ENCODE measurements at regions not wholly inside any gene's neighbourhood (a gene's known extent, or its start where the extent isn't known, plus 50 kb on each side); places are given as distances from the start of the nearest gene placed in this dataset.
"Not testable (repeated sequence)": the region's sequence is repeated elsewhere in the genome, so short reads cannot be mapped to it uniquely, and the experiment has no call there.

DNA sequence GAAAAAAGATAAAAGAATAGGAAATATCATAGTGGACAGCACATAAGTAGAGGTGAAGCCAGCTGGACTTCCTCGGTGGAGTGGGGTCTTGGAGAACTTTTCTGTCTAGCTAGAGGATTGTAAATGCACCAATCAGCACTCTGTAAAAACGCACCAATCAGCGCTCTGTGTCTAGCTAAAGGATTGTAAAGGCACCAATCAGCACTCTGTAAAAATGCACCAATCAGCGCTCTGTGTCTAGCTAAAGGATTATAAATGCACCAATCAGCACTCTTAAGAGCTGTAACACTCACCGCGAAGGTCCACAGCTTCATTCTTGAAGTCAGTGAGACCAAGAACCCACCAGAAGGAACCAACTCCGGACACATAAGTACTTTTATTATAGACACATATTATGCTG lies 91.8 kb upstream of the IKBKE start:
- TF ChIP-seq, protein P1, sequence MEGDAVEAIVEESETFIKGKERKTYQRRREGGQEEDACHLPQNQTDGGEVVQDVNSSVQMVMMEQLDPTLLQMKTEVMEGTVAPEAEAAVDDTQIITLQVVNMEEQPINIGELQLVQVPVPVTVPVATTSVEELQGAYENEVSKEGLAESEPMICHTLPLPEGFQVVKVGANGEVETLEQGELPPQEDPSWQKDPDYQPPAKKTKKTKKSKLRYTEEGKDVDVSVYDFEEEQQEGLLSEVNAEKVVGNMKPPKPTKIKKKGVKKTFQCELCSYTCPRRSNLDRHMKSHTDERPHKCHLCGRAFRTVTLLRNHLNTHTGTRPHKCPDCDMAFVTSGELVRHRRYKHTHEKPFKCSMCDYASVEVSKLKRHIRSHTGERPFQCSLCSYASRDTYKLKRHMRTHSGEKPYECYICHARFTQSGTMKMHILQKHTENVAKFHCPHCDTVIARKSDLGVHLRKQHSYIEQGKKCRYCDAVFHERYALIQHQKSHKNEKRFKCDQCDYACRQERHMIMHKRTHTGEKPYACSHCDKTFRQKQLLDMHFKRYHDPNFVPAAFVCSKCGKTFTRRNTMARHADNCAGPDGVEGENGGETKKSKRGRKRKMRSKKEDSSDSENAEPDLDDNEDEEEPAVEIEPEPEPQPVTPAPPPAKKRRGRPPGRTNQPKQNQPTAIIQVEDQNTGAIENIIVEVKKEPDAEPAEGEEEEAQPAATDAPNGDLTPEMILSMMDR (conservative IDR thresholded peaks at IDR 0.05; ENCODE audit: low read depth in 2 of 2) = not testable (repeated sequence)
- TF ChIP-seq, protein P2, sequence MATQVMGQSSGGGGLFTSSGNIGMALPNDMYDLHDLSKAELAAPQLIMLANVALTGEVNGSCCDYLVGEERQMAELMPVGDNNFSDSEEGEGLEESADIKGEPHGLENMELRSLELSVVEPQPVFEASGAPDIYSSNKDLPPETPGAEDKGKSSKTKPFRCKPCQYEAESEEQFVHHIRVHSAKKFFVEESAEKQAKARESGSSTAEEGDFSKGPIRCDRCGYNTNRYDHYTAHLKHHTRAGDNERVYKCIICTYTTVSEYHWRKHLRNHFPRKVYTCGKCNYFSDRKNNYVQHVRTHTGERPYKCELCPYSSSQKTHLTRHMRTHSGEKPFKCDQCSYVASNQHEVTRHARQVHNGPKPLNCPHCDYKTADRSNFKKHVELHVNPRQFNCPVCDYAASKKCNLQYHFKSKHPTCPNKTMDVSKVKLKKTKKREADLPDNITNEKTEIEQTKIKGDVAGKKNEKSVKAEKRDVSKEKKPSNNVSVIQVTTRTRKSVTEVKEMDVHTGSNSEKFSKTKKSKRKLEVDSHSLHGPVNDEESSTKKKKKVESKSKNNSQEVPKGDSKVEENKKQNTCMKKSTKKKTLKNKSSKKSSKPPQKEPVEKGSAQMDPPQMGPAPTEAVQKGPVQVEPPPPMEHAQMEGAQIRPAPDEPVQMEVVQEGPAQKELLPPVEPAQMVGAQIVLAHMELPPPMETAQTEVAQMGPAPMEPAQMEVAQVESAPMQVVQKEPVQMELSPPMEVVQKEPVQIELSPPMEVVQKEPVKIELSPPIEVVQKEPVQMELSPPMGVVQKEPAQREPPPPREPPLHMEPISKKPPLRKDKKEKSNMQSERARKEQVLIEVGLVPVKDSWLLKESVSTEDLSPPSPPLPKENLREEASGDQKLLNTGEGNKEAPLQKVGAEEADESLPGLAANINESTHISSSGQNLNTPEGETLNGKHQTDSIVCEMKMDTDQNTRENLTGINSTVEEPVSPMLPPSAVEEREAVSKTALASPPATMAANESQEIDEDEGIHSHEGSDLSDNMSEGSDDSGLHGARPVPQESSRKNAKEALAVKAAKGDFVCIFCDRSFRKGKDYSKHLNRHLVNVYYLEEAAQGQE (IDR thresholded peaks at IDR 0.05; ENCODE audit: unreplicated experiment) = not testable (repeated sequence)
- TF ChIP-seq CREB1 (CRISPR knock-in tag; IDR thresholded peaks at IDR 0.05; ENCODE audit: low read depth); POLR2AphosphoS5 (IDR thresholded peaks at IDR 0.05; ENCODE audit: low read depth): not testable (repeated sequence)

Measured in GM23338 (cell line).